ENCODE measurements at regions not wholly inside any gene's neighbourhood (a gene's known extent, or its start where the extent isn't known, plus 50 kb on each side); places are given as distances from the start of the nearest gene placed in this dataset.
"Not testable (repeated sequence)": the region's sequence is repeated elsewhere in the genome, so short reads cannot be mapped to it uniquely, and the experiment has no call there.

DNA sequence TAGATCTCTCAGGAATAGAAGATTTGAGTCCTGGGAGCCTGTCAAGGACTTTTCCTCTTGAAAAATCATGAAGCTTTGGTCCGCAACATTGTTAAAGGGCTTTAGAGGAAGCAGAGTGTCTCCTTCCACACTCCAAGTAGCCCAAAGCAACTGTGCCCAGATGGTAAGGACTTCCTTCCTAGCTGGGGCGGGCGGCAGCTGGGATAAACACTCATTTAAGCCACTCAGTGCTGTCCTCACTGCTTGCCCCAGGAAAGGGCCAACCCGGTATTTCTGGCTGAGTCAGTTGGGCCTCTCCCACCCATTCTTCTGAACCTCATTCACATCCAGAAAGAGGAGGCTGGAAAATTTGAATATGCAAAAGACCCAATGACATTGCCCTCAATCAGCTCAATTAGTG is 144.3 kb downstream of the CHIC2 start:
- no peak for DNase-seq

GRCh38 chr4:53919535-53919934 is 144.9 kb downstream of the CHIC2 start:
- no peak for DNase-seq

DNA sequence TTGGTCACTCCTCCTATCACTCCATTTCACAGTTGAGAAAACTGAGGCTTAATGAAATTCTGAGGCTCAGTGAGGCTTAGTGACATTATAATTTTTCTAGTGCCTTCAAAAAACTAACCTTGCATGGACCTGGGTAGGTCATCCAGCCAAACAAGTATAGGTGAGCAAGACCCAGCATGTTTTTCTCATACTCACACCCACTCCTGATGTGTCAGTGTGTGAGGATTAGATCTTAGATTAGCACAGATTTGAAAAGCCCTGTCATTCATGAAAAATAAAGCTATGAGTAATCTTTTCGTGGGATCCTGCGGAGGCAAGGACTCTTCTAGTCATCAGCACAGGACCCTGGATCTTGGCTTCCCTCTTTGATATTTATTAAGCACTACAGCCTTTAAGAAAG is 146.7 kb downstream of the CHIC2 start:
- no peak for DNase-seq

- no peak for DNase-seq
Observed at GRCh38 chr4:53916431-53916889, 147.9 kb downstream of the CHIC2 start.

GRCh38 chr4:53914313-53915016 is 149.9 kb downstream of the CHIC2 start:
- no peak for DNase-seq

DNA sequence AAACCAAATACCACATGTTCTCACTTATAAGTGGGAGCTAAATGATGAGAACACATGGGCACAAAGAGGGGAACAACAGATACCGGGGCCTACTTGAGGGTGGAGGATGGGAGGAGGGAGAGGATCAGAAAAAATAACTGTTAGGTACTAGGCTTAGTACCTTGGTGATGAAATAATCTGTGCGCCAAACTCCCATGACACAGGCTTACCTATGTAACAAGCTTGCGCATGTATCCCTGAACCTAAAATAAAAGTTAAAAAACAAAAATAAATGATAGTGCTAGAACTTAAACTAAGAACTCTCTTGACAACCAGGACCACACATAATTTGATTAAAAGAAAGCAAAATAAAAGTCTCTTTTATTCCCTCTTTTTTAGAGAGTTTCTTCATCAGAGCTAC is 150.6 kb downstream of the CHIC2 start:
- no peak for DNase-seq

- no peak for DNase-seq
Observed at GRCh38 chr4:53912766-53913497, 151.5 kb downstream of the CHIC2 start.

DNA sequence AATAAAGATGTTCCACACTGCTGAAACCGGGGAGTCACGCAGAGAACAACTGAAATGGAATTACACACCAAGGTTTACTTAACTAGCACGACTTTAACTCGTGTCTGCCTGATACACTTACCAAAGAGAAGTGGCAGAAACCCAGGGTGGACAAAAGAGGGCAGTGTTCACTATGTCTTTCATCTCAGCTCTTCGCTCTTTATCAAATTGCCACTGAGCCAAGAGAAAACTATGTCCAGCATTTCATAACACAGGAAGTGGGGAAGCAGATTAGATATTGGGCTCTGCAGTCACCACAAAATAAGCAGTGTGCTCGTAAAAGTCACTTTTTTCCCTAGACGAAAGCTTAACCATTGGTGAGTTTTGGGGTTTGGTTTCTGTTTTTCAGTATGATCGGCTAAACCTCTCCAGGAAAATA is 155.7 kb downstream of the CHIC2 start:
- no peak for DNase-seq

GRCh38 chr4:53907772-53908171 is 156.6 kb downstream of the CHIC2 start:
- DNase-seq = no peak

DNA sequence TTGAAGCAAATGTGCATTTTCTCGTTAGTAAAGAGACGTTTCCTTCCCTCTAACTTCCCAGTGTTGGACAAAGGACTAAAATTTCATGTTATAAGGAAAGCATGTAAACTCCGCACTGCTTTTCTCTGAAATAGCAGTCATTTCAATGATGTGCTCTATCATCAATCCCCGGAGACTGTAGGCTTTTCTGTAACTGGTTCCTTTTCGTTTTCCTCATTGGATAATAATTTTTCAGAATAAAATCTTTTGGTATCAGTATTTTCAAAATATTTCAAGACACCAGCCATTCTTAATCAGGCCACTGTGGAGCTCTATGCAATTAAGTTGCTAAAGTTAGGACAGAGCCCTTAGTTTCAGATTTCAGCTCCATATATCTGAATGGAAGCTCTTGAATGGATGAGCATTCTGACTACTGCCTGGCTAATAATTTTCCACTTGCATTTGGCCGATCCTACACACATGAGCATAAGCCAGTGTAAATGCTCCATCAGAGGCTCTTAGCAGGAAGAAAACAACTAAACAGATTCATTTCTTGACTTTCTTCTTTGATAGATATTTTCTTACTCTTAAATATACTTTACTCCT is 157.7 kb downstream of the CHIC2 start:
- no peak for DNase-seq

- no peak for DNase-seq
Observed at GRCh38 chr4:53905941-53906377, 158.4 kb downstream of the CHIC2 start.

GRCh38 chr4:53905276-53905940 is 159.0 kb downstream of the CHIC2 start:
- no peak for DNase-seq

GRCh38 chr4:53902786-53903185 is 161.6 kb downstream of the CHIC2 start:
- DNase-seq = no peak

GRCh38 chr4:53900271-53900649 is 164.1 kb downstream of the CHIC2 start:
- DNase-seq = no peak

GRCh38 chr4:53899586-53900270 is 164.7 kb downstream of the CHIC2 start:
- DNase-seq = no peak

DNA sequence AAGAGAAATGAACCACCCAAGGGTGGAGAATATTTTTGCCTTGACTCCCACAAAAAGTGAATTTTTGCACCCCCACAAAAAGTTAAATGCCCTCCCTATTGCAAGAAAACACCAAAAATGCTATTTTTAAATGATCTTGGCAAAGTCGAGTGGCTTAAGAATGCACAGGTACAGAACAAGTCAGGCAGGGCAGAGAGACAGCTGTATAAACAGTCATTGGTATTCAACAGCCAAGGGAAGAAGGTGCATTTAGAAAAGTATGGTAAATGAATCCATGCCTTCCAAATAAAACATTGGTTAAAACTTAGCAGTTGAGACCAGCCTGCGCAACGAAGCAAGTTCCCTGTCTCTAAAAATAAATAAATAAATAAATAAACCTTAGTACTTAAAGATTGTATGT is 169.3 kb downstream of the CHIC2 start:
- DNase-seq = no peak

DNA sequence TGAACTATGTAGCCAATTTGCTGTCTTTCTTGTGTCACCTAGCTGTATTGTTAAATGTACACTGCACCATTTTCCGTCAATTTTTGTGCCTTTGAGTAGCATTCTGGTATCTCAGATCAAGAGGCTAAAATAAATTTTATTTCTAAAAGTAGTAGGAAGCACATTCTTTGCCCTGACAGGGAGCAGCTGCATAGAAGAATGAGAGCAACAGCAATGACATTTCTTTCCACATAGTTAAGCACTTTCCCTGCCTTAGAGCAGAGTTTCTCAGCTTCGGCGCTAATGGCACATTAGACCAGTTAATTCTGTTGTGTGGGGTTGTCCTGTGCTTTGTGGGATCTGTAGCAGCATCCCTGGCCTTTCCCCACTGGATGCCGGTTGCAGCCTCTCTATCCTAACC is 173.9 kb downstream of the CHIC2 start:
- DNase-seq = no peak

GRCh38 chr4:53889326-53890055 is 174.9 kb downstream of the CHIC2 start:
- no peak for DNase-seq

- DNase-seq = no peak
Observed at GRCh38 chr4:53886090-53886489, 178.3 kb downstream of the CHIC2 start.

- DNase-seq = no peak
Observed at GRCh38 chr4:53885668-53886067, 178.7 kb downstream of the CHIC2 start.

- not testable (repeated sequence) for DNase-seq
Observed at GRCh38 chr4:53877096-53877495, 187.3 kb downstream of the CHIC2 start.

DNA sequence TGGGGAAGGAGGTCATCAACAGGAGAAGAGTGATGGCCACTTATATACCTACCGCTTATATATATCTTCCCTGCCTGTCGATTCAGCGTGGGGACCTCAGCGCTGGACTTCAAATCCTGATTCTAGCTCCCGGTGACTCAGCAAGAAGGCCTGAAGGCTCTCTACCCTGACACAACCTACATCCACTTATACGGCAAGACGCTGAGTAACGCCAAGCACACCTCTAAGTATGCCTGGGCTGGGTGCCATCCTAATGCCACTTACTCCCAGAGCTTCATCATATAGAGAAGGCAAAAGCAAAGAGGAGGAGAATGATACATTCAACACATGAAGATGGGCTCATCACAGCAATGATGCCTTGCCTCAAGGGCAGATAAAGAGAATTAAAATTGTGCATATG is 198.3 kb downstream of the CHIC2 start:
- DNase-seq = no peak
